ENCODE measurements at regions not wholly inside any gene's neighbourhood (a gene's known extent, or its start where the extent isn't known, plus 50 kb on each side); places are given as distances from the start of the nearest gene placed in this dataset.

DNA sequence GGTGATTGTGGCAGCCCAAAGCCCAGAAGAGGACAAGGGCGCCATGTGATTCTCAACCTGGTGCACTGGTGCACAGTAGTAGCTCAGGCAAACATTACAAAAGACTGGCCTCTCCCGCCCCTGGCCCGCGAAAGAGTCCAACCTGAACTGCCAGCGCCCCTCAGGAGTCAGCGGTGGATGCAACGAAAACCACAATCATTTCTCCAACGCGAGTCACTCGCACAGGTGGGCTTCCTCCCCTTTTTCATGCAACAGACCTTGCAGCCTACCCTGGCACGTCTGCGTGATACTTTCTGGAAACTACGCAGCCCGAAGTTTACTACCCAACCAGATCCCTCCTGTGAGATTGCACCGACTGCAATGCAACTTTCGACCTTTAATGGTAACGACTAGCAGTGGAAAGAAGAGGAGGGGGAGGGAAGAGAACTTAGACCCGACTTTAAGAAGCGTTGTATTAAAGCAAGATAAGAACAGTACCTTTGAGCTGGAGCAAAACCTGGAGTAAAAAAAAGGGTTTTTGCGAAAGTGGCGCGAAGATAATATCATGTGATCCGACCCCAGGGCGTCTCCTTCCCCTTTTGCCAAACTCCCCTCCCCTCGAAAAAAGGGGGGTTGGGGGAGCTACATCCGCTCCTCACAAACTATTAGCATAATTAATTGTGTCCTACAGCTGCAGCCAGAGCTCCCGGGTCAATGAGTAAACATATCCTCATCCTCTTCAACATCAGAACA lies 63.3 kb upstream of the CCDC160 start:
- DNase-seq (ENCODE audit: low read depth) = no peak

DNA sequence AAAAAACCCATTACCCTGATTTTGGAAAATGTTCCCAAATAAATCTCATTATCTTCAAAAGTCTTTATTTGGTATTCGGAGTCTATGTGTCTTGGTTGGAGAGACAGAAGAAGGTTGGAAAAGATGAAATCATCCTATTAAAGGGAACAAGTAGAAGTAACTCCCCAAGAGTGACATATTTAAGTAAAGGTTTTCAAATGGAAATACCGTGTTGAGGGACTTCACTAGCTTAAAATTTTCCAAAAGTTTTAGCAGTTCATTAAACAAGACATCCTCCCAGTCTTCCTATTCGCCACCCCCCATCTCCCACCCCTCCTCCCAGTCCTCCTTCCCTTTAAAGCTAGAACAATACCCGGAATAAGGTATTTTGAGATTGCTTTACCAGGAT lies 62.7 kb upstream of the CCDC160 start:
- DNase-seq (ENCODE audit: low read depth) = no peak

DNA sequence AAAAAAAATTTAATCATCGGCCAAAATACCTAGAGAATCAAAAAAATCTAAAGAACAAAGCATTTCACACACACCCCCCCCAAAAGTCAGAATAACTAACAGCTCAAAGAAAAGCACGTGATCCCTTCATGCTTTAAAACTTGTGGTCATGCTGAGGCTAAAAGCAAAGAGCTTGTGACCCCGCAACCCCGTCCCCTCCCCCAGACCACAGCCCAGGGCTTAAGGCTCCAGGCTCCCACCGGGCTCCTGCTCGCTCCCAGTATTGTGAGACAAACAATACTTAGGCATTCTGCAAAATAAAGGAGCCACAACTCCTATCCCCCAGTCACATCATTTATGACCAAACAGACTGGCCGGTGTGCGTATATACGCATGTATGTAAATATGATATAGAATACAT lies 62.1 kb upstream of the CCDC160 start:
- DNase-seq (ENCODE audit: low read depth) = no peak

DNA sequence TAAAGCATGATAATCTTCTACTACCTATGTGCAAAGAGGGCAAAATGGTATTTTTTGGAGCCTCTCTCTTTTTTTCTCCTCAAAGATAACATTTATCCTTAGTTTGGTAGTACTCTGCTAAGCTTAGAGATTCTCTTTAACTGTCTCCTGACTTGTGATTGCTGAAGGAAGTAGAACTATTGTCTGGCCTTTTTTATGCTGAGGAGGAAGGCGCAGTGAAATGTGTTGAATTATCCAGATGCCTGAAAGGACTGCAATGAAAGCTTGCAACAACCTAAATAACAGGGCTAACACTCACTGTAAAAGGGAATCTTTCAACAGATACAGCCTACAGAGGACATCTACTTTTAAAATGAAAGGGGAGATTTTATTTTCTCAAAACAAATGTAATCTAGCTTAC lies 59.5 kb upstream of the CCDC160 start:
- no peak for DNase-seq (ENCODE audit: low read depth)

DNA sequence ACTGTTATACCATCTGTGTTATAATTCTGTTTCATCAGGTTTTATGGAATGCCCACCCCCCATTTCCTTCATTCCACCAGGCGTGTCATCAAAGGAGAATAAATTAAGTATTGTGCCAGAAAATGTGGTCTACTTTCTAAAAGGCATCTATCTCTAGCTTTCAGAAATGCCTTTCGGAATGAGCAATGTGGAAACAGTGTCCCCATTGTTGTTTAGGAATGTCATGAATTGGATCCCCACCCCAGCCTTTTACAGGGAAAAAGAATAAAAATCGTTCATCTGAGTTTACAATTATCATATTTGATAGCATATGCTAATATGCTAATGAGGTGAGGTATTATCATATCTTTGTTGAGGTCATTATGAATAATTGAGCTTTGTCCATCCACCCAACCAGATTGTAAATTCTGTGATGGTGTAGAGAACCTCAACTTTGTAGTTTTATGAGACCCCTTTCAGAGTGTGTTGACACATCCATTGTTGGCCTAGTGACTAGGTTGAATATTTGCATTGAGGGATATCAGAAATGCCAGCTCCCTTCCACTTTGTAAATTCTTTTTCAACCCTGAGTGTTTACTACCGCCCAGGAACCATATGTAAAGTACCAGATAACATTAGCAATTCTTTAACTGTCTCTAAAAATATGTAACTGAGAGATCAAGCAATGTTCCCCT lies 56.2 kb upstream of the CCDC160 start:
- no peak for DNase-seq (ENCODE audit: low read depth)

DNA sequence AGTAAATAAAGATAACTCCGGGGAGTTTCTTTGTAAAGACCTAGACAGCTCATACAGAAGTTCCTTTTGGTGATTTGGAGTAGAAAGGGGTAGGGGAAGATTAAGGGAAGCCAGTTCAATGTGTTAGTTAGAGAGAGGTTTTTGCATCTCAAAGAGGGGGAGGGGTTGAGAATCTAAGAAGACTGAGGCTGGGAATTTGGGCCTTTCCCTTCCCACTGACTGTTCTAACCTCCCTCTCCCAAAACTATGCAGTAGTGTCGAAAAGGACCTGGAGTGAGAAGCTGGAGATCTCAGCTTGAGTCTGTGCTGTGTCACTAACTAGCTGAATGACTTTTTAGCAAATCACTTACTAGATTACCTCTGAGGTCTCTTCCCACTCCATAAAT lies 55.7 kb upstream of the CCDC160 start:
- DNase-seq (ENCODE audit: low read depth) = no peak

DNA sequence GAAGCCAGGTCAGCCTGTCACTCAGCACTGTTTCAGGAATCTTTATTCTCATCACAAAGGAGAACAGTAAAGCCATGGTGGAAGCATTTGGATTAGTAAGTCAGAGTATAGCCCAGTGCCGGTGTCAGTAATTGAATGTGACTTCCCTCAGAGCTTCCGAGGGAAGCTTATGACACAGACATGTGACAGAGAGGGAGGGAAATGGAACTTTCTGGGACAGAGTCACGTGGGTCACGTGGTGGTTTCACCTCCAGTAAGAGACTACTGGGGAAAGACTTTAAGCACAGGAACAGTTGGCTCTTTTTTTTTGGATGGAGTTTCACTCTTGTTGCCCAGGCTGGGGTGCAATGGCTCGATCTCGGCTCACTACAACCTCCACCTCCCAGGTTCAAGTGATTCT lies 53.3 kb upstream of the CCDC160 start:
- no peak for DNase-seq (ENCODE audit: low read depth)

DNA sequence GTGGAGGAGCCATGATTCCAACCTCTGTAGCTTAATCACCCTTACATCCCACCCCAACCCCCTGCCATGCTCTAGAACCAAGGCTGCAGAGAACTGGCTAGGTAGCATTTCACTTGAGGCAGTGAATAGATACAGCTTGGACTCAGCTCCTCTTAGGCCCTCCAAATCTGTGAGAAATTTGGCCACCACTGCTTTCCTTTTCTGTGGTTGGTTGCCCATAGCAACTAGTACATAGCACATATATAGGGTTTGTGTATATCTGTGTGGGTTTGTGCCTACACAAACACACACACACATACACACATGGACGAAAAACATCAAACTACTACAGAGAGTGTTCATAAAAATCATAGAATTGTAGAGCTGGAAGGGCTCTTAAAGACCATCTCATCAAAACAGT lies 52.0 kb upstream of the CCDC160 start:
- no peak for DNase-seq (ENCODE audit: low read depth)

DNA sequence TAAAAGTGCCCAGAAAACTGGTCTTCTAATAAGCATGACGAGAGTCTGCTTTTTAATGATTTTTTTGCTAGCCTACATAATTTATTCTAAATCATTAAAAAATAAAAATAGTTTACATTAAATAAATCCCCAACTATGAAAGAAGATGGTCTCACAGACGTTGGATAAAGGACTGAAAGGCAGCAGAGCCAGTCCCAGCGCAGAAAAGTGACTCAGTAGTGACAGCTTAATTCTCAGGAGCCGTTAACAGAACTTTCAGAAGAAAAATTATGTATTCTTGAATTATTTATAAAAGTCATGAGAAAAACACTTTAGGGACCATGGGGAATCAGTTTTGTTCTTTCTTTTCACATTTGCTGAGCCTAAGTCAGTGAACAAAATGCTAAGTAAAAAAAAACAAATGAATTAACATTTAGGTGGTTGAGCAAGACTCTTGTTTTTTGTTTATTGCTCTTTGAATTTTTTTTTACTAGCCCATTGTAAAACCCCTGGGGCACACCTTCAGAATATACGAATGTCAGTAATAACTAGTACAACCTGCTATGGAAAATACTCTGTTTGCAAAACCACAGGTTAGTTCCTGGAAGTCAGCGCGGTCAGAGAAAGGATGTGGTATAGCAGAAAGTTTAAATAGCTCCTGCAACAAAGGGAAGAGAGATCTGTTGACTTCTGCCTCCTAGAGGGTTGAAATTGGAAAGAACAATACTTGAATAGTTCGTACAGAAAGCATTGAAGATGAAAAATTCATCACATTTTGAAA lies 50.4 kb upstream of the CCDC160 start:
- DNase-seq (ENCODE audit: low read depth) = peak; percentile 19

Measured in stimulated activated CD8-positive, alpha-beta memory T cell treated with anti-CD3 and anti-CD28 coated beads, Interleukin-12 subunit alpha, Interleukin-12 subunit beta, amount 100 ng/mL, for 4 hours (primary cell).